OCI-LY3 (cell line): ENCODE measurements at regions not wholly inside any gene's neighbourhood (a gene's known extent, or its start where the extent isn't known, plus 50 kb on each side); places are given as distances from the start of the nearest gene placed in this dataset.

Experiments used
- H2AFZ ChIP-seq: fragments of 200-600, 300-600 bp; shearing (Covaris generic); 2 replicates; pipeline ENCODE4 v1.6.0; 2014; ENCODE audit warnings: antibody characterized with exemption, low read depth, low read length
- H3K27ac ChIP-seq: fragments of 200-600, 300-600 bp; sonication (generic); 2 replicates; pipeline ENCODE4 v1.5.1; 2014; ENCODE audit warnings: mild to moderate bottlenecking, low read length, moderate library complexity, mixed read lengths
- H3K27me3 ChIP-seq: fragments of 200-600, 300-600 bp; sonication (generic); 2 replicates; pipeline ENCODE4 v1.6.1; 2014; ENCODE audit warnings: low read depth, low read length, mixed read lengths
- H3K36me3 ChIP-seq: fragments of 200-600, 300-600 bp; sonication (generic); replicated peaks from 2 replicates; pipeline ENCODE3; 2014; ENCODE audit warnings: low read depth, low read length, mixed read lengths
- H3K4me1 ChIP-seq: fragments of 300-600, 200-600 bp; sonication (generic); 2 replicates; pipeline ENCODE4 v1.6.1; 2014; ENCODE audit warnings: low read length, mixed read lengths
- H3K4me2 ChIP-seq: fragments of 200-600, 300-600 bp; sonication (generic); 2 replicates; pipeline ENCODE4 v1.6.1; 2014; ENCODE audit warnings: low read length, mixed read lengths
- H3K4me3 ChIP-seq: fragments of 300-600, 200-600 bp; sonication (generic); 2 replicates; pipeline ENCODE4 v1.5.1; 2014; ENCODE audit warnings: antibody characterized with exemption, mild to moderate bottlenecking, low read length, moderate library complexity
- H3K79me2 ChIP-seq: fragments of 300-600, 200-600 bp; shearing (Covaris generic); 2 replicates; pipeline ENCODE4 v1.6.1; 2014; ENCODE audit warnings: mild to moderate bottlenecking, low read length, mixed read lengths
- H3K9ac ChIP-seq: fragments of 300-600, 200-600 bp; shearing (Covaris generic); 2 replicates; pipeline ENCODE4 v1.6.0; 2014; ENCODE audit warnings: mild to moderate bottlenecking, low read length, moderate library complexity
- H3K9me3 ChIP-seq: fragments of 200-600, 300-600 bp; shearing (Covaris generic); 2 replicates; pipeline ENCODE4 v1.6.1; 2014; ENCODE audit warnings: low read length, mixed read lengths; ENCODE audit not compliant: insufficient read depth
- H4K20me1 ChIP-seq: fragments of 200-600, 300-600 bp; sonication (generic); 2 replicates; pipeline ENCODE4 v1.6.1; 2016; ENCODE audit warnings: low read length, mixed read lengths; ENCODE audit not compliant: insufficient read depth
- EZH2phosphoT487 ChIP-seq: fragments of 200-600 bp; shearing (Covaris generic); IDR thresholded peaks from 2 replicates; pipeline ENCODE4 v1.6.1; 2018; ENCODE audit warnings: antibody characterized with exemption, mixed run types, low read depth
- TF ChIP-seq, protein P1 (sequence below): fragments of 200-600, 300-600 bp; sonication (generic); IDR thresholded peaks from 2 replicates; pipeline ENCODE4 v1.5.1; 2014; ENCODE audit warnings: antibody characterized with exemption, low read length, low read depth

DNA sequence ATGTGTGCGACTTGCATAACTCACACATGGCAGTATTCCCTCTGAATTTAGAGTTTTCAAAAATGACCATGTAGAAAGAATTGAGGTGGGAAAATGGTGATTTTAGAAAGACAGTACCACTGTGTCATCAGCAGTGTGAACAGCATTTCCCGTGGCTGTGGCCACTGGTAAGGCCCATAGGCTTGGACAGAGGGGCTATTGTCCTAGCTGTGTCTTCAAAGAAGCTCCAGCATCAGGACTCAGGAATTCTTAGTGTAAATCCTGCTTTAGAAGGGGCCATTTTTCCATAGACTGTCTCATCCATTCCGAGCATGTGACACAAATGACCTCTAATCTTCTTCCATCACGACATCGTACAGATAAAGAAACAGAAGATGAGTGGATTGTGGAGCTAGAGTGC is 119.3 kb upstream of the BACE2 start:
- H3K4me1 ChIP-seq, result peaks cover 23% of the 10 kb centered on the region
- no peaks in the 10 kb centered on the region for H3K9me3 ChIP-seq
- TF ChIP-seq EZH2phosphoT487, result no peak
- TF ChIP-seq, protein P1, sequence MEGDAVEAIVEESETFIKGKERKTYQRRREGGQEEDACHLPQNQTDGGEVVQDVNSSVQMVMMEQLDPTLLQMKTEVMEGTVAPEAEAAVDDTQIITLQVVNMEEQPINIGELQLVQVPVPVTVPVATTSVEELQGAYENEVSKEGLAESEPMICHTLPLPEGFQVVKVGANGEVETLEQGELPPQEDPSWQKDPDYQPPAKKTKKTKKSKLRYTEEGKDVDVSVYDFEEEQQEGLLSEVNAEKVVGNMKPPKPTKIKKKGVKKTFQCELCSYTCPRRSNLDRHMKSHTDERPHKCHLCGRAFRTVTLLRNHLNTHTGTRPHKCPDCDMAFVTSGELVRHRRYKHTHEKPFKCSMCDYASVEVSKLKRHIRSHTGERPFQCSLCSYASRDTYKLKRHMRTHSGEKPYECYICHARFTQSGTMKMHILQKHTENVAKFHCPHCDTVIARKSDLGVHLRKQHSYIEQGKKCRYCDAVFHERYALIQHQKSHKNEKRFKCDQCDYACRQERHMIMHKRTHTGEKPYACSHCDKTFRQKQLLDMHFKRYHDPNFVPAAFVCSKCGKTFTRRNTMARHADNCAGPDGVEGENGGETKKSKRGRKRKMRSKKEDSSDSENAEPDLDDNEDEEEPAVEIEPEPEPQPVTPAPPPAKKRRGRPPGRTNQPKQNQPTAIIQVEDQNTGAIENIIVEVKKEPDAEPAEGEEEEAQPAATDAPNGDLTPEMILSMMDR, result no peak
- H3K27ac ChIP-seq, result no peak overlapping the region
- no peaks in the 10 kb centered on the region for H3K36me3 ChIP-seq
- H3K27me3 ChIP-seq, result no peaks in the 10 kb centered on the region
- H2AFZ ChIP-seq, result no peak overlapping the region
- H3K4me3 ChIP-seq, result no peak overlapping the region
- H4K20me1 ChIP-seq, result no peaks in the 10 kb centered on the region
- H3K9ac ChIP-seq, result no peak overlapping the region
- H3K4me2 ChIP-seq, result no peak overlapping the region
- H3K79me2 ChIP-seq, result no peaks in the 10 kb centered on the region

DNA sequence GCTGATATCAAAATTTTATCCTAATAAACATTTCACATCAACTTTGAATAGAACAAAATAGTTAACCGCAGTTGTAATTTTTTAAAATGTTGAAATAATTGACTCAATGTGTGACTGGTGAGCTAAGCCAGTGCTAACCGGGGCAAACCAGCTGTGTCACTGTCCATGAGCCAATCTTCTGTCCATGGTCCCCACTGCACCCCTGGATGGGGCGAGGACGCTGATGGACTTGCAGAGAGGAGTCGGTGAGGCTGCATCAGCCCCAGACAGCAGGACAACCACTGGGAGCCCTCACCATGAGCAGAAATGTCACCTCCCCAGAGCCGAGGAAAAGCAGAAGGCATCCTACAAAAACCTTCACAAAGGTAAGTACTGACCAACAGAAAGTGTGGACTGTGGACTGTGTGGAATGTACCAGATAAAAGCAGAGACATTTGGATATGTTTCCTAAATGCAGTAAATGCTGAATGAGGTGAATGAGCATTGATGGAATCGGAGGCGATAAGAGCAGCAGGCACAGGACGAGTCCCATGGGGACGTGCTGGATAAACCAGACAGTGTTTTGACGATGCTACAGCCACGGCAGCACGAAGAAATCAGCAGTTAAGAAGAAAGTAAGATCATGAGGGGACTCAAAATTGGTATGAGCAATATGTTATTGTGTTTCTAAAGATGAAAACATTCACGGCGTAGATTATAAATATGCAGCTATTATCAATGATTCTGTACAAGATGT is 115.0 kb upstream of the BACE2 start:
- H3K27ac ChIP-seq, result no peak overlapping the region
- H3K4me2 ChIP-seq, result no peak overlapping the region
- H3K4me1 ChIP-seq, result no peaks in the 10 kb centered on the region
- H3K9me3 ChIP-seq, result no peaks in the 10 kb centered on the region
- H3K36me3 ChIP-seq, result no peaks in the 10 kb centered on the region
- no peak overlapping the region for H3K4me3 ChIP-seq
- H4K20me1 ChIP-seq, result no peaks in the 10 kb centered on the region
- no peak overlapping the region for H2AFZ ChIP-seq
- no peaks in the 10 kb centered on the region for H3K27me3 ChIP-seq
- H3K9ac ChIP-seq, result no peak overlapping the region
- TF ChIP-seq, protein P1, result no peak
- TF ChIP-seq EZH2phosphoT487, result no peak
- no peaks in the 10 kb centered on the region for H3K79me2 ChIP-seq

DNA sequence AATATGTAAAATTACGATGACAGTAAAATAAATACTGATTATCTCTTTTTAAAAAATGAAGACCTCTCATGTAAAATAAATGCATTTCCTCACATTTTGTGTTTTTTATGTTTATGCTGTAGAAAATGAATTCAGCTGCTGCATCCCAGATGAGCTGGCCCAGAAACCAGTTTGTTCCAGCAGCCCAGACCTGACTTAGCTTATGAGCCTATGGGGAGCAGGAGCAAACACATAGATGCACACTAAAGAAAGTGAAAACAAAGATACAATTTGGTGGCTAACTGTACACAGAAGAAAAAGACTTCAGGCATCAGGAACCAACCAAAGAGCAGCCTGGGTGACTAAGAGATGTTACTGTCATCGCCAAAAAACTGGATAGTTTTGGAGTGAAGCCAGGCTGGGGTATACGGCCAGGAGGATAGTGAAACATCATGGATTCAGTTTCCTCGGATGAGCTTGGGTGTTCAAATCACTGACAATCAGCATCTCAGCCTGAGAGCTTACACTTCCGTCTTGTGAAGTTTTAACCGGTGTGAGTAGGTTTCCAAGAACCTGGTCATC is 113.9 kb upstream of the BACE2 start:
- H3K36me3 ChIP-seq, result no peaks in the 10 kb centered on the region
- no peaks in the 10 kb centered on the region for H3K4me1 ChIP-seq
- no peaks in the 10 kb centered on the region for H3K79me2 ChIP-seq
- no peak overlapping the region for H2AFZ ChIP-seq
- H3K4me3 ChIP-seq, result no peak overlapping the region
- H4K20me1 ChIP-seq, result no peaks in the 10 kb centered on the region
- TF ChIP-seq EZH2phosphoT487, result no peak
- TF ChIP-seq, protein P1, result no peak
- no peak overlapping the region for H3K27ac ChIP-seq
- H3K27me3 ChIP-seq, result no peaks in the 10 kb centered on the region
- no peaks in the 10 kb centered on the region for H3K9me3 ChIP-seq
- H3K9ac ChIP-seq, result no peak overlapping the region
- H3K4me2 ChIP-seq, result no peak overlapping the region

DNA sequence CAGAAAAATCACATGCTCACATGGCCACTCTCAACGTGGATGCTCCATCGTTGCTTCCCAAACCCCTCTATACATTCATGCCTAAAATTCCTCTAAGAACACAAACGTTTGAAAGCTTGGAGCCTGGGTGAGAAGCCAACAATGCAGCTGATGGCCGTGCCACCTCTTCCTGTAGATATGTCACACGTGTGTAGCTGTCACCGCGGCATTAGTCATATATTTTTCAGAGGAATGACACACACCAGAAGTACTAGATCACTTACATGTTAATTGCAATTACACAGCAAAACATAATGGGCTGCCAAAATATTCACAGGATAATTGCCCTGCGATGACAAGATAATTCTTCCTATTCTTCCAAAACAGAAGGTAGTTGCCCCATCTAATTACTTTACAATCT is 112.7 kb upstream of the BACE2 start:
- no peak overlapping the region for H2AFZ ChIP-seq
- H3K79me2 ChIP-seq, result no peaks in the 10 kb centered on the region
- H3K4me1 ChIP-seq, result no peaks in the 10 kb centered on the region
- H3K27me3 ChIP-seq, result no peaks in the 10 kb centered on the region
- no peaks in the 10 kb centered on the region for H3K36me3 ChIP-seq
- no peak overlapping the region for H3K4me2 ChIP-seq
- H3K9me3 ChIP-seq, result no peaks in the 10 kb centered on the region
- H3K27ac ChIP-seq, result no peak overlapping the region
- no peak overlapping the region for H3K9ac ChIP-seq
- H4K20me1 ChIP-seq, result no peaks in the 10 kb centered on the region
- TF ChIP-seq, protein P1, result no peak
- no peak for TF ChIP-seq EZH2phosphoT487
- H3K4me3 ChIP-seq, result no peak overlapping the region
